GM23338 (cell line): ENCODE measurements at regions not wholly inside any gene's neighbourhood (a gene's known extent, or its start where the extent isn't known, plus 50 kb on each side); places are given as distances from the start of the nearest gene placed in this dataset.

Experiments used
- ATAC-seq: fragments of 200-7000 bp; cut with Tn5 transposase; 3 replicates; pipeline ENCODE4 v1.9.1; 2020
- DNase-seq: peaks from one replicate; pipeline ENCODE4 v3.0.0-alpha.2; 2015; ENCODE audit warnings: low spot score
- H2AFZ ChIP-seq: fragments of 200-600 bp; sonication (generic); 2 replicates; pipeline ENCODE4 v1.8.0; 2016; ENCODE audit warnings: antibody characterized with exemption, mild to moderate bottlenecking, moderate library complexity
- H3F3A ChIP-seq: fragments of 200-600 bp; sonication (generic); replicated peaks from 2 replicates; pipeline ENCODE4 v1.8.0; 2017; ENCODE audit warnings: antibody characterized with exemption, mixed run types, low read depth
- H3K27ac ChIP-seq: fragments of 200-600 bp; sonication (generic); 2 replicates; pipeline ENCODE4 v1.6.1; 2016; ENCODE audit warnings: low read depth
- H3K27me3 ChIP-seq: fragments of 200-600 bp; sonication (generic); 2 replicates; pipeline ENCODE4 v1.8.0; 2016; ENCODE audit warnings: mild to moderate bottlenecking, mixed run types, moderate library complexity; ENCODE audit not compliant: insufficient read depth
- H3K36me3 ChIP-seq: fragments of 200-600 bp; sonication (generic); 2 replicates; pipeline ENCODE4 v1.8.0; 2016; ENCODE audit warnings: mild to moderate bottlenecking; ENCODE audit not compliant: insufficient read depth
- H3K4me1 ChIP-seq: fragments of 200-600 bp; sonication (generic); 2 replicates; pipeline ENCODE4 v1.8.0; 2016; ENCODE audit warnings: mild to moderate bottlenecking, moderate library complexity; ENCODE audit not compliant: insufficient read depth
- H3K4me2 ChIP-seq: fragments of 200-600 bp; sonication (generic); 2 replicates; pipeline ENCODE4 v1.7.1; 2017; ENCODE audit warnings: mixed run types
- H3K4me3 ChIP-seq: fragments of 200-600 bp; sonication (generic); 2 replicates; pipeline ENCODE4 v1.6.1; 2016; ENCODE audit warnings: mixed run types
- H3K79me2 ChIP-seq: fragments of 200-600 bp; sonication (generic); replicated peaks from 2 replicates; pipeline ENCODE4 v1.8.0; 2017; ENCODE audit warnings: mild to moderate bottlenecking; ENCODE audit not compliant: insufficient read depth
- H3K9me2 ChIP-seq: fragments of 200-600 bp; sonication (generic); 2 replicates; pipeline ENCODE4 v1.8.0; 2017; ENCODE audit not compliant: insufficient read depth
- H4K20me1 ChIP-seq: fragments of 200-600 bp; sonication (generic); replicated peaks from 2 replicates; pipeline ENCODE4 v1.8.0; 2017; ENCODE audit warnings: mild to moderate bottlenecking; ENCODE audit not compliant: insufficient read depth
- H3K27ac Mint-ChIP-seq: 2 replicates; pipeline ENCODE4 v1.8.0; 2020; ENCODE audit warnings: inconsistent platforms, mild to moderate bottlenecking, moderate library complexity, mixed read lengths
- H3K27me3 Mint-ChIP-seq: 3 replicates; pipeline ENCODE4 v1.8.0; 2022; ENCODE audit warnings: low read depth, mild to moderate bottlenecking, moderate library complexity, mixed read lengths, inconsistent platforms; ENCODE audit not compliant: insufficient read depth, poor library complexity
- H3K36me3 Mint-ChIP-seq: 3 replicates; pipeline ENCODE4 v1.8.0; 2021; ENCODE audit warnings: low read depth, mild to moderate bottlenecking, inconsistent platforms, moderate library complexity, mixed read lengths
- H3K4me1 Mint-ChIP-seq: 3 replicates; pipeline ENCODE4 v1.8.0; 2020; ENCODE audit warnings: mild to moderate bottlenecking, inconsistent platforms, mixed read lengths
- H3K4me3 Mint-ChIP-seq: 3 replicates; pipeline ENCODE4 v1.8.0; 2021; ENCODE audit warnings: moderate library complexity, mild to moderate bottlenecking, inconsistent platforms, mixed read lengths
- H3K9me3 Mint-ChIP-seq: 3 replicates; pipeline ENCODE4 v1.8.0; 2020; ENCODE audit warnings: moderate library complexity, mild to moderate bottlenecking, inconsistent platforms, mixed read lengths
- CREB1 ChIP-seq: fragments of 250-450 bp; sonication (Bioruptor Pico); IDR thresholded peaks from 2 replicates; pipeline ENCODE4 v1.5.0; 2020; ENCODE audit warnings: low read depth, mild to moderate bottlenecking, moderate library complexity
- CTCF ChIP-seq, 2 experiments: fragments of 200-600 bp in 1 of 2; sonication (generic) in 1 of 2; conservative IDR thresholded peaks; 2 replicates each; pipeline versions ENCODE4 v1.5.1 to v1.6.1; 2016 to 2017; ENCODE audit warnings: antibody characterized with exemption in 2 of 2, low read depth in 2 of 2, mild to moderate bottlenecking in 2 of 2, moderate library complexity in 1 of 2
- ETS1 ChIP-seq: IDR thresholded peaks from 2 replicates; pipeline ENCODE4 v1.6.1; 2016; ENCODE audit warnings: antibody characterized with exemption
- EZH2 ChIP-seq: fragments of 200-600 bp; sonication (generic); IDR thresholded peaks from one replicate; pipeline ENCODE4 v1.8.0; 2017; ENCODE audit warnings: antibody characterized with exemption, mild to moderate bottlenecking, low read depth; ENCODE audit not compliant: unreplicated experiment
- EZH2phosphoT487 ChIP-seq: fragments of 200-600 bp; sonication (generic); IDR thresholded peaks from one replicate; pipeline ENCODE4 v1.8.1; 2018; ENCODE audit warnings: antibody characterized with exemption; ENCODE audit not compliant: unreplicated experiment
- JUNB ChIP-seq: IDR thresholded peaks from one replicate; pipeline ENCODE4 v1.6.1; 2016; ENCODE audit warnings: antibody characterized with exemption; ENCODE audit not compliant: unreplicated experiment
- NANOG ChIP-seq: IDR thresholded peaks from 2 replicates; pipeline ENCODE4 v1.6.1; 2016; ENCODE audit warnings: antibody characterized with exemption, borderline replicate concordance
- REST ChIP-seq: IDR thresholded peaks from one replicate; pipeline ENCODE4 v1.6.1; 2018; ENCODE audit warnings: antibody characterized with exemption; ENCODE audit not compliant: unreplicated experiment
- STAT1 ChIP-seq: IDR thresholded peaks from one replicate; pipeline ENCODE4 v1.6.1; 2016; ENCODE audit warnings: antibody characterized with exemption; ENCODE audit not compliant: unreplicated experiment
- ZNF114 ChIP-seq: fragments of 250-450 bp; sonication (Bioruptor Pico); IDR thresholded peaks from 2 replicates; pipeline ENCODE4 v1.5.0; 2020; ENCODE audit warnings: mild to moderate bottlenecking, moderate library complexity
- ZNF331 ChIP-seq: fragments of 250-450 bp; sonication (Bioruptor Pico); IDR thresholded peaks from 2 replicates; pipeline ENCODE4 v1.5.0; 2020; ENCODE audit warnings: low read depth, mild to moderate bottlenecking, moderate library complexity
- ZNF462 ChIP-seq: fragments of 250-450 bp; sonication (Bioruptor Pico); IDR thresholded peaks from 2 replicates; pipeline ENCODE4 v1.5.0; 2020; ENCODE audit warnings: mild to moderate bottlenecking, moderate library complexity

- TF ChIP-seq JUNB (no peak), ETS1 (no peak), EZH2 (no peak)
These were observed 105.1 kb upstream of the SMIM31 start (continued) for GRCh38 chr4:164648849-164649212.

- no peaks in the 10 kb centered on the region for H4K20me1 ChIP-seq
- H3K4me3 ChIP-seq, result no peak overlapping the region
- Mint-ChIP-seq H3K27ac (no peak overlapping the region), H3K9me3 (peaks cover 9% of the 10 kb centered on the region), H3K4me3 (no peak overlapping the region), H3K4me1 (no peaks in the 10 kb centered on the region), H3K27me3 (no peaks in the 10 kb centered on the region), H3K36me3 (peaks cover 4% of the 10 kb centered on the region; the same call in 1 of the 3 replicates)
- peak overlapping the region; percentile 14; the same call in 1 of the 2 replicates for H2AFZ ChIP-seq
- ATAC-seq (no peak), DNase-seq (no peak)
- H3K4me2 ChIP-seq, result no peak overlapping the region
- H3F3A ChIP-seq, result no peaks in the 10 kb centered on the region
- no peaks in the 10 kb centered on the region for H3K79me2 ChIP-seq
- H3K27me3 ChIP-seq, result no peaks in the 10 kb centered on the region
- no peak overlapping the region for H3K27ac ChIP-seq
- H3K36me3 ChIP-seq, result no peaks in the 10 kb centered on the region
- H3K9me2 ChIP-seq, result peaks cover 7% of the 10 kb centered on the region
- H3K4me1 ChIP-seq, result no peaks in the 10 kb centered on the region
- TF ChIP-seq STAT1, result no peak
- no peak for TF ChIP-seq EZH2
- TF ChIP-seq ETS1, result no peak
- no peak for TF ChIP-seq ZNF114 (CRISPR knock-in tag)
- TF ChIP-seq NANOG, result no peak
- no peak for TF ChIP-seq REST
- no peak for TF ChIP-seq CREB1 (CRISPR knock-in tag)
- TF ChIP-seq CTCF (conservative IDR thresholded peaks at IDR 0.05; ENCODE audit: low read depth in 2 of 2), result no peak
- TF ChIP-seq JUNB, result no peak
- no peak for TF ChIP-seq EZH2phosphoT487
- no peak for TF ChIP-seq ZNF462
- TF ChIP-seq ZNF331, result no peak
These were observed 94.2 kb upstream of the SMIM31 start for GRCh38 chr4:164659765-164660164.
